ENCODE measurements at regions not wholly inside any gene's neighbourhood (a gene's known extent, or its start where the extent isn't known, plus 50 kb on each side); places are given as distances from the start of the nearest gene placed in this dataset.
"Not testable (repeated sequence)": the region's sequence is repeated elsewhere in the genome, so short reads cannot be mapped to it uniquely, and the experiment has no call there.

DNA sequence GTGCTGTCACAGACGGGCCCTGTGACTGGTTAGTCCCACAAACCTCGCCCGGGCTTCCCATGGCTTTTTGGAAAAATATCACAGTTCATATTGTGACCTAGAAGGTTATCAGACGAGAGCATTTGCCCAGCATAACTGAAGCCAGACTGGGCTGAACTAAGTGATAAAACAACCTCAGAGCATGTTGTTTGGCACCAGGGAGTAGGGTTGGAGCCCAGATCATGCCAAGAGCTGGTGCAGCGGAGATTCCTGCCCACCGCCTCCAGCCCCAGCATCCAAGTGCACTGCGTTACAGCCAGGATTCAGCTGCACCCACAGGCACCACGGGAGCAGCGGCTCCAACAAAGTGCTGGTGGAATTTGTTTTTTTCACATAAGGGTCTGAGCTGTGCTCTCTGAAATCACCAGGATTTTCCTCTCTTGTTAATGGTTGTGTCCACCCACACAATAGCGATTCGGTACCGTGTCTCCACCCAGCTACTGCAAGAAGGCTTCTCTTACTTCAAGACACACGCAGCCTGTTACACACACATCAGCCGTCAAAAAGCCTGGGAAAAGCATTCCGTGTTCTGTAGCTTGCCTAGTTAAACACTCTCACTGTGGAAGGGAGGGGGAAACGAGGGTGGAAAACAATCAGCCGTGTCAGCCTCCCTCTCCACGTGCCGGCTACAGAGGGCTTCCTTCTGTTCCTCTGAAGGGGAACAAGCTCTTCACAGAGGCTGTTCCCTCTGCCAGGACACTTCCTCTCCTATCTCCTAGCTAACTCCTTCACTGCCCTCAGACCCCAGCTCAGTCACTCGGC, 273.8 kb downstream of the C16orf95 start:
- no peak for DNase-seq

DNA sequence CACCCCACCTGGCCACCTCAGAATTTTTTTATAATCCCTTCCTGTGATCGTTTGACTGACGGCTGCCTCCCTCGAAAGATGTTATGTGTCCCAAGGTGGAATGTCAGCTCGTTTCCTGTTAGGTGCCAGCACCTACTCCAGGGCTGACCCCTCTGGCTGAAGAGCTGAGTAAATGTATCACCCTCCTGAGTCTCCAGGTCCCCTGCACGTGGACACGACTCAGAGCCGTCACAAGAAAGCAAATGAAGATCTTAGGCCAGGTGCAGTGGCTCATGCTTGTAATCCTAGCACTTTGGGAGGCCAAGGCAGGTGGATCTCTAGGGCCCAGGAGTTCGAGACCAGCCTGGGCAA, 273.2 kb downstream of the C16orf95 start:
- no peak for DNase-seq

DNA sequence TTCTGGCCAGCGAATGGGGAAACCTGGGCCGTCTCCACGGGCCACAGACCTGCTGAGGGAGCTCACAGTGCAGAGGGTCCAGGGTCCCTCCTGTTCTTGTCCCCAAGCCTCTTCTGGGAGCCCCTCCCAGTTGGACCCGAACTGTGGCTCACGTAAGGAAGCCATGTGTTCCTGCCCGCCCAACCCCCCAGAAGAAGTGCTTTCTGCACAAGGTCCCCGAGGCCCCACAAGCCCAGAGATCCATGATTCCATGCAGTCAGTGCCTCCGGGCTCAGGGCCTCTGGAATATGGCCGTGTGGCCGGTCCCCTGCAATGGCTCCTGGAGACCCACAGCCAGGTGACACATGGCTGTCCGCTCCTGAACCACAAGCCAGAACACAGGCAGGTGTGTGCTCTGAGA, 272.4 kb downstream of the C16orf95 start:
- no peak for DNase-seq

DNA sequence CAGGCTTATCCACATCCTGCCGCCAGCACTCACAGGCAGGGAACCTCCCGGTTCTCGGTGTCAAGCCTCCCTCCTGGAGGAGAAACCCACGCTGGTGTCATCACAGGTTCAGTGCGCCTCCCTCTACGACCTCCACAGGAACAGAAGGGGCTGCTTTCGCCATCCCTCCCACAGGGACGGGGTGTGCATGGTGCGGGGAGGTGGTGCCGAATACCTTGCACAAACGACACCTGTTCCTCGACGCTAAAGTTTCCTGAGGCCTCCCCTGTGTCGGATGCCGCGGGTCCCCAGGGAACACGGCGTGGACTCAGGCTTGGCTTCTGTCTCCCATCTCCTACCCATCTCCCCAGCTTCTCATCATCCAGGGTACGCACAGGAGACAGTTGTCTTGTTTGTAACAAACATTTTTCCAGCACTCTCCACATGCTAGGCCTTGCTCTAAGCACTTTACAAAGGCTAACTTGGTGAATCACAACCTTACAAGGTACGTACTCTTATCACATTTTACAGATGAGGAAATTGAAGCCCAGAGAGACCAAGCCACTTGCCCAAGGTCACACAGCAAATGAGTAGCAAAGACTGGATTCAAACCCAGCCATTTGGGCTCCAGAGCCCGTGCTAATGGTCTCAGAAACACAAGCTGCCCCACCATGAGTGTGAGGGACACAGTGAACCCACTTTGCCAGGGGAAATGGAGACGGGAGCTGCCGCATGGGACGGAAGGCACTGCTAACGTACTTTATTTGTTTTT, 271.6 kb downstream of the C16orf95 start:
- DNase-seq, result no peak

DNA sequence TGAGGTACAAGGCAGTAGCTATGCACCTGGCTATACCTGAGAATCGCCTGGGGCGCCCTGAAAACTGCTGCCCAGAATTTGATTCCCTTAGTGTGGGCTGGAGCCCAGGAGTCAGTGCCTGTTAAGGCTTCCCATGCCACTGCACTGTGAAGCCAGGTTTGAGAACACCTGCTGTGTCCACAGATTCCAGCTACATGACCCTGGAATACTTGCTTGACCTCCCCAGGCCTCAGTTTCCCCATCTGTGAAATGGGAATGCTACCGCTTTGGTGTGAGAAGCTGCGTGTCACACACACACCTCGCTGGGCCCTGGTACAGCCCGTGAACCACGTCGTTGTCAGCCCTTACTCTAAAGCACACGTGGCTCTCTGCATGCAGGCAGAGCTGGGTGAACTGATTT, 271.0 kb downstream of the C16orf95 start:
- DNase-seq, result no peak

DNA sequence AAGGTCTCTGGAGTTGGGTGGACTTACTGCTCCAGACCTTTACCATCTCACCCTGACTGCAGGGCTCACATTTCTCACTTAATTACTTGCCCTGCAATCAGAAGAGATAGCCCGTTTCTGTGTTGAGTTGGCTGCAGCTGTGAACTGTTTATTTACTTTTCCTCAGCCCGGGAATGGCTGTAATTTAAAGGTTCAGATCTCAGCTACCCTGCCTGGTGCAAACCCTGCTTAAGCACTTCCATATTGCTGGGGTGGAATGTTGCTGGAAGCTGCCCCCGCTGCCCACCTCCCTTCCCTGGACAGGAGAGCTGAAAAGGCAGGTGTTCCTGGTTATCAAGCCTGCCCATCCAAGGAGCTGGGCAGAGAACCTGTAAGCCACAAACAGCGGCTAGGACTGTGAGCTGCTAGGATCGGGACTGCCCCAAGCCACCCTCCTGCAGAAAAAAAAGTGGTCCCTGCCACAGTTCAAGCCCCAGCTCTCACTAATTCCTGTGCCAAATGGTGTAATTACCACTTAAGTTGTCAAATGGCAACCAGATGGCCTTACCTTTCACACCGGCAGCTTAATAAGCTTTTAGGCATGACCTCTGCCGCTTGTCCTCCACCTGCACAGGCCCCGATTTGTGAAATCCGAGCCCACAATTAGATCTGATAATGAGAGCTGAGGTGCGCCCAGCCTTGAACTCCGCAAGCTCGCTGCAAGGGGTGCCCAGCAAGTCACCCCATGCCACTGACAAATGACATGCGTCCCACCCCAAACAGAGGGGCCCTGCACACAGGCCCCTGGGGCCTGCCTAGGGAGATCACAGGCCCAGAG, 269.8 kb downstream of the C16orf95 start:
- no peak for DNase-seq

DNA sequence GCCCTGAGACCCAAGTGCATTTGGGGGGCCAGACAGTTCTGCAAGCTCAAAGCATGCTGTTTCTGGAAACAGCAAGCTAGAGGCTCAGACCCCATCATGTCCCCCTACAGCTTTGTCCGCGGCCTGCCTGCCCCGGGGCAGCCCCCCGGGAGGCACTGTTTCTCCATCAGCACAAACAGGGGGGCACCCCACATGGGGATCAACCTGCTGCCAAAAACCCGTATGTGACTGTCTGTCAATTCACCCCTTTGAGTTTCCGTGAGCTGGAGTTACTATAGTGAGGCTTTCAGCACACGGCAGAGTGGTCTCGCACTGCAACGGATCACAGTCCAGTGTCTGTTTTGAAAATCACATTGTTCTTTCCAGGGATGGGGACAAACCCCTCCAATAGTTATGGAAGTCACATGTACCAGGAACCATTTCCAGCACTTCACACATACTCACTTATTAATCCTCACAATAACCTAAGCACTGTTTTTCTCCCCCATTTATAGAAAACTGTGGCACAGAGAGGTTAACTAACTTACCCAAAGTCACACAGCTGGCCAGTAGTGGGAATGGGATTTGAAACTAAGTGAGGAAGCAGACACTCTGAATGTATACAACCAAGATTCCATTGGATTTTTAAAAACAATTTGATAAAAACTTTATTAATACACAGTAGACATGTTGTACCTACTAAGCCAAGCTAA, 269.0 kb downstream of the C16orf95 start:
- DNase-seq, result no peak

DNA sequence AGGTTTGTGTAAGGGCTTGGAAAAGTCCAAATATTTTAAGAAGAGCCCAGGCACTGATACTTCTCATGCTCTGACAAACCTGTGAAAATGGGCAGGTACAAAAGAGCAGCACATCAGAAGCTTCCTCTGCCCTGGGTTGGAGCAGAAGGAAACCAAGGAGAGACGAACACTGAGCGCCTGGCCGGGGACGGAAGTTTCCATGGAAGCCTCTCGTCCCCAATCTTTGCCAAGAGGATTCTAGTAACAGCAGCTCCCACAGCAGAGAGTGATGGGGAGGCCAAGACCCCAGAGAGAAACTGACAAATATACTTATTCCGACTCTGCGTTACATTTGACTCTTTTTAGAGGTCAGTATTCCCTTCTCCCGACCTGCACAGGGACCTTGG, 268.5 kb downstream of the C16orf95 start:
- no peak for DNase-seq

DNA sequence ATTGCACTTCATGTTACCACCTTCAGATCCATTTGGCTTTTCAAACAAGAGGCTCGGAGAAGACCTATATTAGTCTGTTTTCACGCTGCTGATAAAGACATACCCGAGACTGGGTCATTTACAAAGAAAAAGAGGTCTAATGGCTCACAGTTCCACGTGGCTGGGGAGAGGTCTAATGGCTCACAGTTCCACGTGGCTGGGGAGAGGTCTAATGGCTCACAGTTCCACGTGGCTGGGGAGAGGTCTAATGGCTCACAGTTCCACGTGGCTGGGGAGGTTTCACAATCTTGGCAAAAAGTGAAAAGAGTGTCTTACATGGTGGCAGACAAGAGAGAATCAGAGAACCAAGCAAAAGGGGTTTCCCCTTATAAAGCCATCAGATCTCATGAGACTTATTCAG, 268.0 kb downstream of the C16orf95 start:
- not testable (repeated sequence) for DNase-seq

DNA sequence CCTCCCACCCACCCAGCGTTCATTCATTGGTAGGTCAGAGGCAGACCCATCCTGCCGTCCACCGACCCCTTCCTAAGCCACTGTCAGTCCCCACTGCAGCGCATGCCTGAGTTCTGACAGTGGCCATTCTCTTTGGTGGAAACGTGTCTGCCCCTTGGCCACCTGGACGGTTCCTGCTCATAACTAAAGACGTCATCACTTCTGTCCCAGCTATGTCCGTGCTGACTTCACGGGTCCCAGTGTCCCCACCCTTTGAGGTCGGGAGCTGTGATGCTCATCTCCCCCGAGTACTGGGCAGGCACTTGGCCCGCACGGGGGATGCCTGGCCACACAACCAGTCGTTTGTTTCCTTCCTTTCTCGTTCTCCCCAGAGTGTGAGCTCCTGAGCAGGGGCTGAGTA, 267.1 kb downstream of the C16orf95 start:
- no peak for DNase-seq

DNA sequence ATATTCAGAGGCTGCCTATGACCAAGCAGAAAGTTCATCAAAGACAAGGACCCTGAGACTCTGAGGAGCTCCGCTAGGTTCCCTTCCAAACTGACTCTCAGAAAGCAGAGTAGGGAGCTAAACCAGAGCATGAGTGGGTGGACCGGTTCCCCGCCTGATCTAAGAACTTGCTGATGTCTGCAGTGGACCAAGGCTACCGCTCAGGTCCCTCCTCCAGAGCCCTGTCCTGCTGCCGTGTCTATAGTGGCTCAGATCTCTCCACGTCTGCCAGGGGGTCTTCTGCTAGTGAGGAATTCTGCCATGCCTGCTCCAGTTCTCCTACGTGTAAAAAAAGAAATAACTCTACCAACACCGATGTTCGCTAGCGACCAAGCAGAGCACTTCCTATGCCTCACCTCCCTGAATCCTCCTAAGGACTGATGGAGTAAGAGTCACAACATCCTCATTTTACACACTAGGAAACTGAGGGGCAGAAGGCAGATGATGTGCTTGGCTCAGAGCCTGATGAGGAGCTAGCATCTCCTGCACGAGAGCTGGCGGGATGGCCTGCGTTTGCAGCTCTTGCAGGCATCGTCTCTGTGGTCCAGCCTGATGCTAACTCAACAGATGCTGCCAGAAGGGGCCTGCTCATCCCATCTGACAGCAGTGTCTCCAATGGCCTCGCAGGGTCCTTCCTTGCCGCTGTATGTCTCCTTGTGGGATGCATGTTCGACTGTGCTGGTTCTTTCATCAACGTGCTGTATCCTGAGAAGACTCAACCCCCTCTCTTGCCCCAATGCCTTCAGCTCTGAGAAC, 265.5 kb downstream of the C16orf95 start:
- no peak for DNase-seq

DNA sequence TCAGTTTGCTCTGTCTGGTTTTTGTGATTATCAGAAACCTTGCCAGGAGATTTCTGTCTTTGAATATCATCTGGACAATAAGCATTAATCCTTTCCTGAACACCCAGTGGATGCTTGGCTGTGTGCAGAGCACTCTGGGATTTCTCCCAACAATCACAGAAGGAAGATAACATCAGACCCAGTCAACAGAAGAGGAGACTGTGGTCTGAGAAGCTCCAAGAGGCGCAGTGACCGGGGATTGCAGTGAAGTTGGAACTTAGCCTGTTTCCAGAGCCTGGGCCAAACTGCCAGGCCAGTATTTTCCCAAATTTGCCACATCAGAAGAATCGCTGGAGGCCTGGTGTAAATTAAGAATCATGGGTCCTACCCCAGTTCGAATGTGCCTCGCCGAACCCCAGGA, 264.7 kb downstream of the C16orf95 start:
- DNase-seq, result no peak

DNA sequence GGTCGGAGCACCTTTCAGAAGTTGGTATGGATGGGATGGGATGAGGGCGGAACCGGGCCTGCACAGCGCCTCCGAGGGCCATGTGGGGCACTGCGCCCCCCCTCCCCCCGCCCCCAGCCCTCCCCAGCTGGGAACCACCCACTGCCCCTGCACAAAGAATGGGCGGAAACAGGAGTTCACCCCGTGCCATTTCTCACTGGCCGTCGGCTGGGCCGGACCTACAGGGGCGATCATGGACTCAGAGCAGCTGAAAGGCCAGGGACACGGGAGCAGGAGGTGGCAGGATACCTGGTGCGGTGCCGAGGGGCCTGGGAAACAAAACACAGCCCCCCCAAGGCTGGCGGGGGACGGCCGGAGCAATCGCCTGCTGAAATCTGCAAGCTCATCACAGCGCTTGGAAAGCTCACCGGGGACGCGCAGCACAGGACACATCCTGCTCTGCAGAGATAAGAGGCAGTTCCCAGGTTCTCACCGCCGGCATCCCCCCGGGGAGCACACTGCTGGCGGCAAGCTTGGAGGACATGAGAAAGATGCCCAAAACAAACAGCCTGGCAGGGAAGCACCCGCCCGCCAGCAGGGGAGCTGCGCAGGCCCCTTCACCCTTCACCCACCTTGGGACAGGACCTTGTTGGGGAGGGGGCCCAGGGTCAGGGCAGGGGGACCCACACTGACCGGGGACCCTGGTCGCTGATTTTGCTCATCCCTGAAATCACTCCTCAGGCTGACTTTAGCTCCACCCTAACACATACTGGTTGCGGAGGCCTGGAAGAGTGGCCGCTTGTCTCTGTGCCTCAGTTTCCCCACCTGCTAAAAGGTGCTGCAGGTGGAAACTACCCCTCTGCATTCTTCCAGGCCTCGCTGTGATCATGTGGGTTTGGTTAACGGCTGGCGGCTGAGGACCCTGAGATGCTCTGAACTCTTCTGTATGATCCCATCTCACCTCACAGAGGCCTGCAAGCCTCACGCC, 263.9 kb downstream of the C16orf95 start:
- DNase-seq, result no peak

DNA sequence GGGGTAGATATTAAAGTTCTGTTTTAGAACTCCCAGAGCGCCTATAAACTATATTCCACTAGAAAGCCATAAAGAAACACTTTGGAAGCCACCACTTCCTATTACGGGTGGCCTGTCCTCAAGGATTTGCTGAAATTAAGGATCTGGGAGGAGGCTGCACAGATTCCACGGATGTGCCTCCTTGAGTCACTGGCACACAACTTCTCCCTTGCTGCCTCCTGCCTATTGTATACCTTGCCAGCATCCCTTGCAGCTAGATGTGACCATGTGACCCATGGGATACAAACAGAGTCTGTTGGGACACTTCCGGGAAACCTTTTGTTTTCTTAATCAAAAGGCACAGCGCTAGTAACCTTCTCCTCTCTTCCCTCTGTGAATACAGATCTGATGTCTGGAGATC, 263.0 kb downstream of the C16orf95 start:
- no peak for DNase-seq

DNA sequence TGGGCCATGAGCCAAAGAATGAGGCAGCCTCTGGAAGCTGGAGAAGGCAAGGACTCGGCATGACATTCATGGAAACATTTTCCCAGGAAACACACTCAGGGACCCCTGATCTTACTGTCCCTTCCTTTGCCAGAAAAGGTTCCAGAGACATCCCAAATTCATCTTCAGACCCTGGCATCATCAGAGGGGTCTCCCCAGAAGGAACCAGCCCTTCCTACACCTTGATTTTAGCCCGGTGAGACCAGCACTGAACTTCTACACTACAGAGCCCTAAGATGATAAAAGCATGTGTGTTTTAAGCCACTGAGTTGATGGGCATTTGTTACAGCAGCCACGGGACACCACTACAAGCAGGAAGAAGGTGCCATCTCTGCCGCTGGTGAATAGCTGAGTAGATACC, 262.3 kb downstream of the C16orf95 start:
- DNase-seq, result no peak

DNA sequence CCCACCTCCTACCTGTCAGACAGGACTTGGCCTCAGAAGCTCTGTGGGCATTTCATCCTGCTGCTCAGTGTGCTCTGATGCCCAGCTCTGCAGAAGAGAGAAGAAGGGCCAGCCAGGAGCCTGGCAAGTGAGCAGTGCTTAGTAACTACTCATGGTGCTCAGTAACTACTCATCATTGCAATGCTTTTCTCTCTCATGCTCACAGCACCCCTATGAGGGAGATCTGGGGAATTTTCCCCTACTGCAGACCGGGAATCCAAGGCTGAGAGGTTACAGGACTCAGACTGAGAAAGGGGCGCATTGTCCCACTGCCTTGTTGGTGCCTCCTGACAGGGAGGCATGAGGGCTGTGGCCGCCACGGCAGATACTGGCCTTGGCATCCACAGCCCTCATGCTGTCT, 261.1 kb downstream of the C16orf95 start:
- DNase-seq, result no peak

DNA sequence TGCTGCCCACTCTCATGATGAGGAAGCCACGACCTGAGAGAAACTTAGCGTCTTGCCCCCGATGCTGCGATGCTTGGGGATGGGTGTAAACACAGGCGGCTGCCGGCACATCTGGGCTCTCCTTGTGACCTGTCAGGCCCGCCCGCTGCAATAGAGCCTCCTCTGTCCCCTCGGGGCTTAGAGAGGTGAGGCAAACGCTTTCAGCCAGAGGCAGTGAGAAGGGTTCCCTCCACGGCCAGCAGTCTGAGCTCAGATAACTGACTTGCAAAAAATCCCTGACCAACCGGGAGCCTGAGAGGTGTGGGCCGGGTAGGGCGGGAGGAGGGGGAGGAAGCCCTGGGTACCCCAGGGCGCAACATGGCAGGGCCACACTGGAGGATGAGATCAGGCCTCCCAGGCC, 260.6 kb downstream of the C16orf95 start:
- DNase-seq, result no peak

DNA sequence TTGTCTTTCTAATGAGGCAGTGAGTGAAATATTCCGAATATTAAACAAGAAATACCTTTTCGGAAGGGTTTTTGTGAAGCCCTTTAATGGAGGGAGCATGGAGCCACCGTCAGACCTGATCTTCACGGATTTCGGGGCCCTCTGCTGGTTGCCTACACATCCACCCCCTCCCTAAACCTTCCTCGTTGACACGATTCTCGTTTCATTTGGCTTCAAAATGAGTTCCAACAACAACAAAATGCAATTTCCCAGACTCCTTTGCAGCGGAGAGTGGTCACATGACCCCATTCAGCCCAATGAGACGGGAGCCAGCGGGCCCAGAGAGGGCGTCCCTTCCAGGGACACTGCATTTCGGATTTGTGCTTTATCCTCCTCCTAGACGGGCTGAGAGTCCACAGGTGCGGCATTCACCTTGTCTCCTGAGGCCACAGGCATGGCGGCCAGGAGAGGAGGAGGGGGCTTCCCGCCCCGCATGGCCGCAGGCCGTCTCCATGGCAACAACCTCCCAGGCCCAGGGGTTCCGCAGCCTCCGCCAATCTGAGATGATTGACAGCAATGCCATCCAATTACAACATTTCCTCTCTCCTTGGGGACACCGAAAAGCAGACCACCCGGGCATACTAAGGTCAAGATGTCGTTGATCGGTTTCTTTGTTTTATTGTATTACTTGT, 259.8 kb downstream of the C16orf95 start:
- no peak for DNase-seq

DNA sequence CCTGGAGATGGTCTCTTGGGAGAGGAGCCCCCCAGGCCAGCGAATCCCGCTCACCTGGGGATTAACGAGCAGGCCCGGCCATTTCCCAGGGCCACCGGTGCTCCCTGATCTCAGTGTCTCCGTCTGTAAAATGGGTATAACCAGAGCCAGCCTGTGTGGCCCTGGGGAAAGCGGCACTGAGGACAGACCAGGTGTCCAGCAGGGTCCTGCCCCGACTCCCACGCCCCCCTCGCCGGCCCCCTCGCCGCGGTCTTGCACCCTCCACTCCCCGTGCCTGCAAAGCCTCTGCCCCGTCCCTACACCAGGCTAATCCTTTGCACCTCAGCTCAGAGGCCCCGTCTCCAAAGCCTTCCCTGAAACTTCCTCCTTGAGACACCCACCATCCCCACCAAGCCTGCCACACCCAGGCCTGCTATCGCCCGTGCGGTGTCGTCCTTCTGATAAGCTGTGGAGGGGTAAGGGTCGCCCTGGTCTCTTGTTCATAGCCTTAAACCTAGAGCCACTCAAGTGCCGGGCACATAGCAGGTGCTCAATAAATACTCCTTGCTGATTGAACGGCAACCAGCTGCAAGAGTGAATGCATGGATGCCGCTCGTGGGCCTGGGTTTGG, 259.1 kb downstream of the C16orf95 start:
- no peak for DNase-seq

DNA sequence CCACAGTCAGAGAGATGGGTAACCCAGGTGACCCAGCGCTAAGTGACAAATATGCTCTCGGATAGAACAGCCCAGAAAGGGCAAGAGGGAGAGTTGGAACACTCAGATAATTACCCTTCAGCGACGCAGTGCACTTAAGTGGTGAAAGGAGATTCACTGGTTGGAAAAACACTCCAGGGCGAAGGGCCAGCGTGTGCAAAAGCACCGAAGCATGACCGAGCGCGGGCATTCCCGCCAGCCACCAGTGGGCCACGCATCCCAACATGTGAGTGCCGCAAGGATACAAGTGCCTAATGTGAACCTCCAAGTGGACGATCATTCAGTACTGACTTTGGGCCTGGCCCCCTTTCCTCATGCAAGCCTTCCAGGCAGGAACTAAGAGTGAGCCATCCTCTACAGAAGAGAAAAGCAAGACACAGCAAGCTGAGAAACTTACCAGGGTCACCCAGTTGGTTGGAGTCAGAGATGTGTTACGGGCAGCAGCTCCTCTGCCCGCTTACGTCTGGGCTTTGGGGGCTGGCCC, 258.4 kb downstream of the C16orf95 start:
- no peak for DNase-seq
